IMR-90 (cell line): ENCODE measurements at regions not wholly inside any gene's neighbourhood (a gene's known extent, or its start where the extent isn't known, plus 50 kb on each side); places are given as distances from the start of the nearest gene placed in this dataset.

ENCODE experiments used
- ATAC-seq: fragments of 200-7000 bp; cut with Tn5 transposase; 2 replicates; pipeline ENCODE4 v1.9.1; 2020; ENCODE audit warnings: low read depth, mild to moderate bottlenecking, moderate library complexity
- BruUV-seq: library from RNA; stranded (reverse); fragments of 400-500 nt; replicated peaks from 2 replicates; lab custom pipeline; 2021; lab: Mats Ljungman, UMichigan
- CTCF ChIA-PET: fragments of 300-600 bp; formaldehyde crosslinking; extraction: SDS; loops from one replicate; lab custom pipeline; 2021; ENCODE audit warnings: antibody characterized with exemption; lab: Yijun Ruan, JAX
- POLR2A ChIA-PET: fragments of 300-600 bp; sonication (Branson Sonifier 250); formaldehyde crosslinking; loops from one replicate; lab custom pipeline; 2022; ENCODE audit warnings: antibody characterized with exemption; ENCODE audit not compliant: unreplicated experiment; lab: Charles Lee
- DNase-seq: peaks from one replicate; pipeline ENCODE4 v3.0.0; 2013
- H2AFZ ChIP-seq: replicated peaks from 2 replicates; pipeline ENCODE3; 2013; ENCODE audit warnings: low read length, mild to moderate bottlenecking; ENCODE audit not compliant: poor library complexity
- H2AK5ac ChIP-seq: 2 replicates; pipeline ENCODE4 v1.6.1; 2013; ENCODE audit warnings: low read depth, low read length, inconsistent platforms
- H2AK9ac ChIP-seq: replicated peaks from 2 replicates; pipeline ENCODE3; 2013; ENCODE audit warnings: mild to moderate bottlenecking, low read depth, low read length, moderate library complexity; ENCODE audit not compliant: poor library complexity
- H2BK120ac ChIP-seq: 2 replicates; pipeline ENCODE4 v1.6.1; 2013; ENCODE audit warnings: low read depth, low read length, inconsistent platforms
- H2BK15ac ChIP-seq: 3 replicates; pipeline ENCODE4 v1.6.1; 2013; ENCODE audit warnings: low read depth, low read length, inconsistent platforms
- H2BK20ac ChIP-seq: 2 replicates; pipeline ENCODE4 v1.6.1; 2013; ENCODE audit warnings: low read depth, mild to moderate bottlenecking, inconsistent platforms, low read length, moderate library complexity
- H2BK5ac ChIP-seq: 2 replicates; pipeline ENCODE4 v1.6.1; 2013; ENCODE audit warnings: mild to moderate bottlenecking, low read depth, low read length, inconsistent platforms; ENCODE audit not compliant: poor library complexity, severe bottlenecking
- H3K14ac ChIP-seq: replicated peaks from 2 replicates; pipeline ENCODE4 v1.6.1; 2013; ENCODE audit warnings: low read depth, low read length, inconsistent platforms
- H3K18ac ChIP-seq: 2 replicates; pipeline ENCODE4 v1.6.1; 2013; ENCODE audit warnings: low read depth, low read length, control low read depth
- H3K23ac ChIP-seq: 2 replicates; pipeline ENCODE4 v1.6.1; 2013; ENCODE audit warnings: low read depth, low read length, inconsistent platforms
- H3K27ac ChIP-seq: 2 replicates; pipeline ENCODE4 v1.5.1; 2013; ENCODE audit warnings: mild to moderate bottlenecking, control low read depth, low read length; ENCODE audit not compliant: insufficient read depth
- H3K27me3 ChIP-seq: 2 replicates; pipeline ENCODE4 v1.6.1; 2013; ENCODE audit warnings: low read length; ENCODE audit not compliant: control insufficient read depth, insufficient read depth
- H3K36me3 ChIP-seq: 2 replicates; pipeline ENCODE4 v1.6.1; 2013; ENCODE audit warnings: low read length, mixed read lengths; ENCODE audit not compliant: control insufficient read depth, insufficient read depth
- H3K4ac ChIP-seq: 2 replicates; pipeline ENCODE4 v1.6.1; 2013; ENCODE audit warnings: low read depth, low read length, inconsistent platforms
- H3K4me1 ChIP-seq: 2 replicates; pipeline ENCODE4 v1.6.1; 2013; ENCODE audit warnings: low read length, mixed read lengths; ENCODE audit not compliant: control insufficient read depth, insufficient read depth
- H3K4me2 ChIP-seq: 2 replicates; pipeline ENCODE4 v1.6.1; 2013; ENCODE audit warnings: low read depth, mild to moderate bottlenecking, control low read depth, low read length, moderate library complexity
- H3K4me3 ChIP-seq: 2 replicates; pipeline ENCODE4 v1.5.1; 2013; ENCODE audit warnings: low read depth, mild to moderate bottlenecking, control low read depth, low read length, moderate library complexity; ENCODE audit not compliant: insufficient read depth
- H3K56ac ChIP-seq: 2 replicates; pipeline ENCODE4 v1.6.1; 2013; ENCODE audit warnings: low read length, inconsistent platforms; ENCODE audit not compliant: insufficient read depth; ENCODE audit errors: extremely low read depth
- H3K79me1 ChIP-seq, 2 experiments: 2 replicates each; pipeline ENCODE4 v1.6.1; 2013; ENCODE audit warnings: low read length in 2 of 2, inconsistent platforms in 1 of 2, low read depth in 1 of 2
- H3K9ac ChIP-seq: 2 replicates; pipeline ENCODE4 v1.6.1; 2013; ENCODE audit warnings: low read depth, low read length, control low read depth
- H3K9me1 ChIP-seq: 2 replicates; pipeline ENCODE4 v1.6.1; 2013; ENCODE audit warnings: low read length, inconsistent platforms; ENCODE audit not compliant: insufficient read depth
- H3K9me3 ChIP-seq: 2 replicates; pipeline ENCODE4 v1.6.1; 2013; ENCODE audit warnings: low read length; ENCODE audit not compliant: control insufficient read depth, insufficient read depth
- H4K20me1 ChIP-seq: 2 replicates; pipeline ENCODE4 v1.6.1; 2013; ENCODE audit warnings: low read length, inconsistent platforms; ENCODE audit not compliant: insufficient read depth
- H4K5ac ChIP-seq: 2 replicates; pipeline ENCODE4 v1.6.1; 2013; ENCODE audit warnings: mild to moderate bottlenecking, low read depth, low read length, control low read depth
- H4K8ac ChIP-seq, 2 experiments: 2 replicates each; pipeline ENCODE4 v1.6.1; 2013; ENCODE audit warnings: low read depth in 2 of 2, low read length in 2 of 2, control low read depth in 1 of 2, inconsistent platforms in 1 of 2
- H4K91ac ChIP-seq: 2 replicates; pipeline ENCODE4 v1.6.1; 2013; ENCODE audit warnings: low read depth, low read length, inconsistent platforms; ENCODE audit not compliant: insufficient read depth
- RAD21 ChIP-seq: IDR thresholded peaks from 2 replicates; pipeline ENCODE4 v1.6.1; 2012; ENCODE audit warnings: low read length, improper control_type of control experiment
- WGBS, 2 experiments: methylation state at CpG; one replicate each; pipeline versions ENCODE4 v1.1.5 to v1.1.7; 2013; ENCODE audit warnings: missing lambda C conversion rate in 2 of 2; ENCODE audit not compliant: insufficient read length in 1 of 2; ENCODE audit errors: extremely low coverage in 2 of 2; 5-methylcytosine and 5-hydroxymethylcytosine counted together
- dilution Hi-C: fragments of 300-500 bp; cut with HindIII; formaldehyde crosslinking; loops from one replicate; pipeline ENCODE4 v1.14.3; 2018; ENCODE audit warnings: low sequenced_read_pairs; ENCODE audit not compliant: unreplicated experiment
- in situ Hi-C: fragments of 300-500 bp; cut with MboI; formaldehyde crosslinking; loops from 3 replicates; pipeline ENCODE4 v1.14.3; 2019; ENCODE audit warnings: low sequenced_read_pairs, inconsistent platforms, mixed read lengths
- intact Hi-C: fragments of 100-400 bp; cut with micrococcal nuclease; formaldehyde crosslinking; loops from 2 replicates; pipeline ENCODE4 v1.10.0; 2022
- TF ChIP-seq, protein P1 (sequence below): conservative IDR thresholded peaks from 2 replicates; pipeline ENCODE4 v1.5.1; 2012; ENCODE audit warnings: mild to moderate bottlenecking, low read depth, low read length, improper control_type of control experiment
- TF ChIP-seq, protein P2 (sequence below): fragments of 150-350 bp; IDR thresholded peaks from 2 replicates; pipeline ENCODE4 v1.6.1; 2017; ENCODE audit warnings: mild to moderate bottlenecking, antibody characterized with exemption, low read length, low read depth

DNA sequence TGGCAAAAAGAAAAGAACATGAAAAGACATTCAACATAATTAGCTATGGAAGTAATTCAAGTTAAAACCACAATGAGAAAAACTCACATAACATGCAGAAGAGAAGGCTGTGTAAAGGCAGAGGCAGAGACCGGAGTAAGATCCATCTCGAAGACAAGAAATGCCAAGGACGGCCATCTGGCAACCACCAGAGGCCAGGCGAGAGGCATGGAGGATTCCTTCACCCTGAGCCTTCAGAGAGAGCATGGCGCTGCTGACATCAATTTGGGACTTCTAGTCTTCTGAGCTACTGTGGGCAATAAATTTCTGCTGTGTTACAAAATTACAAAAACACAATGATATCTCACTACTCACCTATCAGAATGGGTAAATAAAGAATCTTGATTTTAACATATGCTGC, 381.0 kb downstream of the TSHZ3 start:
- Histone ChIP-seq H2BK15ac (no peak overlapping the region), H2BK5ac (no peak overlapping the region), H3K4me2 (no peak overlapping the region), H3K56ac (no peak overlapping the region), H4K5ac (no peak overlapping the region), H4K20me1 (no peaks in the 10 kb centered on the region), H2BK20ac (no peak overlapping the region), H3K9me1 (no peaks in the 10 kb centered on the region), H3K23ac (no peak overlapping the region), H3K9me3 (no peaks in the 10 kb centered on the region), H3K4me1 (no peaks in the 10 kb centered on the region), H4K91ac (no peak overlapping the region), H3K79me1 (no peaks in the 10 kb centered on the region), H2AFZ (no peak overlapping the region), H3K36me3 (no peaks in the 10 kb centered on the region), H3K27me3 (no peaks in the 10 kb centered on the region), H3K18ac (no peak overlapping the region), H3K4ac (no peak overlapping the region), H3K27ac (no peak overlapping the region), H3K14ac (no peak overlapping the region), H3K9ac (no peak overlapping the region), H2BK120ac (no peak overlapping the region), H3K4me3 (no peak overlapping the region), H4K8ac (no peak overlapping the region), H2AK9ac (no peak overlapping the region), H2AK5ac (no peak overlapping the region)
- TF ChIP-seq, protein P1, sequence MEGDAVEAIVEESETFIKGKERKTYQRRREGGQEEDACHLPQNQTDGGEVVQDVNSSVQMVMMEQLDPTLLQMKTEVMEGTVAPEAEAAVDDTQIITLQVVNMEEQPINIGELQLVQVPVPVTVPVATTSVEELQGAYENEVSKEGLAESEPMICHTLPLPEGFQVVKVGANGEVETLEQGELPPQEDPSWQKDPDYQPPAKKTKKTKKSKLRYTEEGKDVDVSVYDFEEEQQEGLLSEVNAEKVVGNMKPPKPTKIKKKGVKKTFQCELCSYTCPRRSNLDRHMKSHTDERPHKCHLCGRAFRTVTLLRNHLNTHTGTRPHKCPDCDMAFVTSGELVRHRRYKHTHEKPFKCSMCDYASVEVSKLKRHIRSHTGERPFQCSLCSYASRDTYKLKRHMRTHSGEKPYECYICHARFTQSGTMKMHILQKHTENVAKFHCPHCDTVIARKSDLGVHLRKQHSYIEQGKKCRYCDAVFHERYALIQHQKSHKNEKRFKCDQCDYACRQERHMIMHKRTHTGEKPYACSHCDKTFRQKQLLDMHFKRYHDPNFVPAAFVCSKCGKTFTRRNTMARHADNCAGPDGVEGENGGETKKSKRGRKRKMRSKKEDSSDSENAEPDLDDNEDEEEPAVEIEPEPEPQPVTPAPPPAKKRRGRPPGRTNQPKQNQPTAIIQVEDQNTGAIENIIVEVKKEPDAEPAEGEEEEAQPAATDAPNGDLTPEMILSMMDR: 0 out of 2 replicates have a peak, but pooled peaks have one; percentile 15
- TF ChIP-seq, protein P2, sequence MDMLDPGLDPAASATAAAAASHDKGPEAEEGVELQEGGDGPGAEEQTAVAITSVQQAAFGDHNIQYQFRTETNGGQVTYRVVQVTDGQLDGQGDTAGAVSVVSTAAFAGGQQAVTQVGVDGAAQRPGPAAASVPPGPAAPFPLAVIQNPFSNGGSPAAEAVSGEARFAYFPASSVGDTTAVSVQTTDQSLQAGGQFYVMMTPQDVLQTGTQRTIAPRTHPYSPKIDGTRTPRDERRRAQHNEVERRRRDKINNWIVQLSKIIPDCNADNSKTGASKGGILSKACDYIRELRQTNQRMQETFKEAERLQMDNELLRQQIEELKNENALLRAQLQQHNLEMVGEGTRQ: no peak
- 0 out of 2 replicates have a peak, but pooled peaks have one; percentile 21 for TF ChIP-seq RAD21
- DNase-seq: no peak
- no TSS peak for BruUV-seq
- in situ Hi-C loops: no loop called here
- ATAC-seq: no peak
- dilution Hi-C loops: no loop called here
- CTCF ChIA-PET: no interaction called here
- intact Hi-C loops: no loop called here
- no CpG with 5 or more reads among the region's 5 CpGs for WGBS, 2 experiments
- POLR2A ChIA-PET: no interaction called here
